ENCODE measurements at regions not wholly inside any gene's neighbourhood (a gene's known extent, or its start where the extent isn't known, plus 50 kb on each side); places are given as distances from the start of the nearest gene placed in this dataset.

DNA sequence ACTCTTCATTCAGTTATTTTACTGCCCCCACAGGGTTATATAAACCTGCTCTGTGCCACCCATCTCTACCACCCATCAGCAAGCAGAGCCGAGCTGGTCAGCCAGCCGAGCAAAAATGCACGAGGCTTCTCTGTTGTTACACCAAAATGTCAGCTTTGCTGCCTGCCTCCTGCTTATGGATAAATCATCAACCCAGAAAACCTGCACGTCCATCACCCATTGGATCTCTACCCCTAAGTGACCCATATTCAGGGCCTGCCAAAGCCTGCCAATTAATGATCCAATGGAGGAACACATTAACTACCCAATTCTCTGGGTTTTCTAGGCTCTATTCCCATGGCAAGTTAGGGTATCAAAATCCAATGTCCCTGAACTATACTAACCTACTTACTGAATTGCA lies 365.5 kb upstream of the ACVR2A start:
- no peak overlapping the region for H3K4me2 ChIP-seq (ENCODE audit: extremely low read depth, insufficient read depth, low read length)
- no peaks in the 10 kb centered on the region for H3K9me3 ChIP-seq (ENCODE audit: control insufficient read depth, insufficient read depth, low read depth, low read length)
- no peaks in the 10 kb centered on the region for H3K79me2 ChIP-seq (ENCODE audit: control insufficient read depth, insufficient read depth, low read length)
- TF ChIP-seq EZH2 (IDR thresholded peaks at IDR 0.05; ENCODE audit: low read length, missing control alignments) = no peak
- TF ChIP-seq, protein P1, sequence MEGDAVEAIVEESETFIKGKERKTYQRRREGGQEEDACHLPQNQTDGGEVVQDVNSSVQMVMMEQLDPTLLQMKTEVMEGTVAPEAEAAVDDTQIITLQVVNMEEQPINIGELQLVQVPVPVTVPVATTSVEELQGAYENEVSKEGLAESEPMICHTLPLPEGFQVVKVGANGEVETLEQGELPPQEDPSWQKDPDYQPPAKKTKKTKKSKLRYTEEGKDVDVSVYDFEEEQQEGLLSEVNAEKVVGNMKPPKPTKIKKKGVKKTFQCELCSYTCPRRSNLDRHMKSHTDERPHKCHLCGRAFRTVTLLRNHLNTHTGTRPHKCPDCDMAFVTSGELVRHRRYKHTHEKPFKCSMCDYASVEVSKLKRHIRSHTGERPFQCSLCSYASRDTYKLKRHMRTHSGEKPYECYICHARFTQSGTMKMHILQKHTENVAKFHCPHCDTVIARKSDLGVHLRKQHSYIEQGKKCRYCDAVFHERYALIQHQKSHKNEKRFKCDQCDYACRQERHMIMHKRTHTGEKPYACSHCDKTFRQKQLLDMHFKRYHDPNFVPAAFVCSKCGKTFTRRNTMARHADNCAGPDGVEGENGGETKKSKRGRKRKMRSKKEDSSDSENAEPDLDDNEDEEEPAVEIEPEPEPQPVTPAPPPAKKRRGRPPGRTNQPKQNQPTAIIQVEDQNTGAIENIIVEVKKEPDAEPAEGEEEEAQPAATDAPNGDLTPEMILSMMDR (conservative IDR thresholded peaks at IDR 0.05 in 1 of 2, IDR thresholded peaks at IDR 0.05 in 1 of 2; ENCODE audit: low read depth in 1 of 2, low read length in 2 of 2) = no peak
- no peak for DNase-seq (ENCODE audit: low read depth in 2 of 2)
- no peaks in the 10 kb centered on the region for H3K4me1 ChIP-seq (ENCODE audit: control insufficient read depth, extremely low read depth, insufficient read depth, low read length)
- no peak overlapping the region for H2AFZ ChIP-seq (ENCODE audit: low read length)
- no peak overlapping the region for H3K9ac ChIP-seq (ENCODE audit: insufficient read depth, low read length)
- H3K36me3 ChIP-seq (ENCODE audit: control insufficient read depth, insufficient read depth, low read length) = no peaks in the 10 kb centered on the region
- no peak overlapping the region for H3K27ac ChIP-seq (ENCODE audit: insufficient read depth, low read length)
- no peaks in the 10 kb centered on the region for H4K20me1 ChIP-seq (ENCODE audit: control insufficient read depth, extremely low read depth, insufficient read depth, low read length)
- H3K4me3 ChIP-seq (replicated peaks in 1 of 4; ENCODE audit: control extremely low read depth in 1 of 4, insufficient read depth in 1 of 4, low read depth in 3 of 4, low read length in 4 of 4) = no peak overlapping the region
- no peaks in the 10 kb centered on the region for H3K27me3 ChIP-seq (ENCODE audit: control insufficient read depth, insufficient read depth, low read length)

DNA sequence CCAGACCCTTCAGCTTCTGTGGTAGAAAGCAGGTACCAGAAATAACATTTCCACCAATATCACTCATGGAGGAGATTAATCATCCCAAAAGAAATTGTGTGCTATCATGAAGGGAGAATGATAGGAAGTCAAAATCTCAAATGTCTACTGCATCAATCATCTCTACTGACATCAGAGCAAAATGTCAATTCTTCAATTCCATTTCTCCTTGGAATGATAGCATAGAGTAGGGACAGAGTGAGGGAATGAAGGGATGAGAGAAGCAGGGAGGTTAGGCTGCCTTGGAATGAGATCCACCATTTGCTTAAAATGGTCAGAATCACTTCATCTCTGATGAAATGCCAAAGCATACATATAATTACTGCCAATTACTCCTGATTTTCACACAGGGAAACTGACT lies 371.8 kb upstream of the ACVR2A start:
- TF ChIP-seq EZH2 (IDR thresholded peaks at IDR 0.05; ENCODE audit: low read length, missing control alignments) = no peak
- TF ChIP-seq, protein P1 (conservative IDR thresholded peaks at IDR 0.05 in 1 of 2, IDR thresholded peaks at IDR 0.05 in 1 of 2; ENCODE audit: low read depth in 1 of 2, low read length in 2 of 2) = no peak
- no peaks in the 10 kb centered on the region for H3K36me3 ChIP-seq (ENCODE audit: control insufficient read depth, insufficient read depth, low read length)
- H3K4me2 ChIP-seq (ENCODE audit: extremely low read depth, insufficient read depth, low read length) = no peak overlapping the region
- H3K4me1 ChIP-seq (ENCODE audit: control insufficient read depth, extremely low read depth, insufficient read depth, low read length) = no peaks in the 10 kb centered on the region
- no peaks in the 10 kb centered on the region for H4K20me1 ChIP-seq (ENCODE audit: control insufficient read depth, extremely low read depth, insufficient read depth, low read length)
- H3K4me3 ChIP-seq (replicated peaks in 1 of 4; ENCODE audit: control extremely low read depth in 1 of 4, insufficient read depth in 1 of 4, low read depth in 3 of 4, low read length in 4 of 4) = no peak overlapping the region
- no peak overlapping the region for H3K9ac ChIP-seq (ENCODE audit: insufficient read depth, low read length)
- no peaks in the 10 kb centered on the region for H3K79me2 ChIP-seq (ENCODE audit: control insufficient read depth, insufficient read depth, low read length)
- H3K27ac ChIP-seq (ENCODE audit: insufficient read depth, low read length) = no peak overlapping the region
- H3K27me3 ChIP-seq (ENCODE audit: control insufficient read depth, insufficient read depth, low read length) = no peaks in the 10 kb centered on the region
- no peaks in the 10 kb centered on the region for H3K9me3 ChIP-seq (ENCODE audit: control insufficient read depth, insufficient read depth, low read depth, low read length)
- no peak for DNase-seq (ENCODE audit: low read depth in 2 of 2)
- H2AFZ ChIP-seq (ENCODE audit: low read length) = no peak overlapping the region

DNA sequence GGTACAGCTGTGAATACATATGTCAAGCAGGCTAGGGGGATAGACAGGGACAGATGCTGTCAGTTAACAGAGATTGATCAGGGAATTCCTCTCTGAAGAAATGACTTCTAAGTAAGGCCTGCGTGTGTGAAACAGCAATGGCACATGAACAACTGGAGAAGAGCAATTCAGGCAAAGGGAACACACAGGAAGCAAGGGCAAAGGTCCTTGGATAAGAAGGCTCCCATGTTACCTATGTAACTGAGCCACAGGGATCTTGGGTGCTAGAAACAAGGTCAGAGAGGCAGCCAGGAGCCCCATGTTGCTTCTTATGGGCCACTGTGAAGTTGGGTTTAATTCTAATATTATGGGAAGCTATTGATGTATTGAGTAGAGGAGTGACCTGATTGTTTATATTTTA lies 373.7 kb upstream of the ACVR2A start:
- H3K4me2 ChIP-seq (ENCODE audit: extremely low read depth, insufficient read depth, low read length) = no peak overlapping the region
- H3K9ac ChIP-seq (ENCODE audit: insufficient read depth, low read length) = no peak overlapping the region

More for the DNA sequence above, 373.7 kb upstream of the ACVR2A start:
- H3K4me3 ChIP-seq (replicated peaks in 1 of 4; ENCODE audit: control extremely low read depth in 1 of 4, insufficient read depth in 1 of 4, low read depth in 3 of 4, low read length in 4 of 4) = no peak overlapping the region
- no peaks in the 10 kb centered on the region for H3K4me1 ChIP-seq (ENCODE audit: control insufficient read depth, extremely low read depth, insufficient read depth, low read length)
- no peak for TF ChIP-seq EZH2 (IDR thresholded peaks at IDR 0.05; ENCODE audit: low read length, missing control alignments)
- TF ChIP-seq, protein P1 (conservative IDR thresholded peaks at IDR 0.05 in 1 of 2, IDR thresholded peaks at IDR 0.05 in 1 of 2; ENCODE audit: low read depth in 1 of 2, low read length in 2 of 2) = no peak
- no peak overlapping the region for H3K27ac ChIP-seq (ENCODE audit: insufficient read depth, low read length)
- H4K20me1 ChIP-seq (ENCODE audit: control insufficient read depth, extremely low read depth, insufficient read depth, low read length) = no peaks in the 10 kb centered on the region
- H3K9me3 ChIP-seq (ENCODE audit: control insufficient read depth, insufficient read depth, low read depth, low read length) = no peaks in the 10 kb centered on the region
- no peaks in the 10 kb centered on the region for H3K79me2 ChIP-seq (ENCODE audit: control insufficient read depth, insufficient read depth, low read length)
- no peaks in the 10 kb centered on the region for H3K27me3 ChIP-seq (ENCODE audit: control insufficient read depth, insufficient read depth, low read length)
- no peak for DNase-seq (ENCODE audit: low read depth in 2 of 2)
- no peak overlapping the region for H2AFZ ChIP-seq (ENCODE audit: low read length)
- no peaks in the 10 kb centered on the region for H3K36me3 ChIP-seq (ENCODE audit: control insufficient read depth, insufficient read depth, low read length)

All from fibroblast of lung (primary cell).